Testis (tissue), 2 donors: ENCODE measurements at regions not wholly inside any gene's neighbourhood (a gene's known extent, or its start where the extent isn't known, plus 50 kb on each side); places are given as distances from the start of the nearest gene placed in this dataset.

Source experiments
- DNase-seq: peaks from one replicate; pipeline ENCODE4 v3.0.0-alpha.2; 2019
- H3K27ac ChIP-seq, 2 donors: fragments of 200-600 bp; sonication (generic); one replicate each; pipeline ENCODE4 v1.5.1; 2019
- H3K27me3 ChIP-seq: fragments of 200-600 bp; sonication (generic); one replicate; pipeline ENCODE4 v1.5.1; 2019
- H3K36me3 ChIP-seq: fragments of 200-600 bp; sonication (generic); one replicate; pipeline ENCODE4 v1.5.1; 2017; ENCODE audit warnings: low read depth; ENCODE audit errors: missing control alignments
- H3K4me1 ChIP-seq: fragments of 200-600 bp; sonication (generic); one replicate; pipeline ENCODE4 v1.5.1; 2019
- H3K4me3 ChIP-seq, 2 donors: fragments of 200-600 bp; sonication (generic); one replicate each; pipeline ENCODE4 v1.5.1; 2017 to 2019
- H3K9me3 ChIP-seq: fragments of 200-600 bp; sonication (generic); one replicate; pipeline ENCODE4 v1.5.1; 2017
- POLR2A ChIP-seq: fragments of 450-650 bp; IDR thresholded peaks from one replicate; pipeline ENCODE4 v1.6.1; 2017; ENCODE audit warnings: antibody characterized with exemption, mild to moderate bottlenecking, moderate library complexity
- WGBS, 2 donors: methylation state at CpG; one replicate each; pipeline ENCODE4 v1.1.5; 2018; 5-methylcytosine and 5-hydroxymethylcytosine counted together
- intact Hi-C: fragments of 100-400 bp; cut with DNase I; formaldehyde crosslinking; loops from one replicate; pipeline ENCODE4 v1.15.1; 2023; ENCODE audit warnings: low total_unique reads
- TF ChIP-seq, protein P1 (sequence below), 3 experiments: fragments of 450-650 bp in 2 of 3; fragments of 200-600 bp in 1 of 3; sonication (generic) in 1 of 3; IDR thresholded peaks; one replicate each; pipeline ENCODE4 v1.5.1; 2016 to 2019; ENCODE audit warnings: antibody characterized with exemption in 3 of 3, mild to moderate bottlenecking in 2 of 3, moderate library complexity in 1 of 3

DNA sequence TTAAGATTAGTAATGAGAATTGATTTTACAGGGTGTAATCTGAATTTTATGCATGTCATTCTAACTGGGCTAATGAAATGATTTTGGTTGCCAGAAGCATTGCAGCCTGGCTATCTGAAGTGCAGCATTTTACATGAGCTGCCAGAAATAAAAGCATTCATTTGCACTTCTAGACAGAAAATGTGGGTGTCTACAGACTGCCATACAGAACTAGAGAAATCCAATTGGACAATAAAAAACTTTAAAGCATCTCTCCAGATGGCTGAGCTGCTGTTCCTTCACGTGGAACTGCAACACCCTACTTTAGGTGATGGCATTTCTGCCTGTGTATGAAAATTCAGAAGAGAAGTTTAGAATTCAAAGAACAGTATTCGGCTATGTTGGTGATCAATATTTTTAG lies 450.1 kb upstream of the SLITRK1 start:
- DNase-seq: no peak
- Histone ChIP-seq H3K27me3 (no peaks in the 10 kb centered on the region), H3K9me3 (no peaks in the 10 kb centered on the region), H3K4me3 (no peak overlapping the region), H3K4me1 (no peaks in the 10 kb centered on the region), H3K36me3 (no peaks in the 10 kb centered on the region), H3K27ac (no peak overlapping the region)
- intact Hi-C loops: no loop called here
- 64 to 74% methylated on average over 2 of the region's 2 CpGs for WGBS, 2 donors
- TF ChIP-seq, protein P1, sequence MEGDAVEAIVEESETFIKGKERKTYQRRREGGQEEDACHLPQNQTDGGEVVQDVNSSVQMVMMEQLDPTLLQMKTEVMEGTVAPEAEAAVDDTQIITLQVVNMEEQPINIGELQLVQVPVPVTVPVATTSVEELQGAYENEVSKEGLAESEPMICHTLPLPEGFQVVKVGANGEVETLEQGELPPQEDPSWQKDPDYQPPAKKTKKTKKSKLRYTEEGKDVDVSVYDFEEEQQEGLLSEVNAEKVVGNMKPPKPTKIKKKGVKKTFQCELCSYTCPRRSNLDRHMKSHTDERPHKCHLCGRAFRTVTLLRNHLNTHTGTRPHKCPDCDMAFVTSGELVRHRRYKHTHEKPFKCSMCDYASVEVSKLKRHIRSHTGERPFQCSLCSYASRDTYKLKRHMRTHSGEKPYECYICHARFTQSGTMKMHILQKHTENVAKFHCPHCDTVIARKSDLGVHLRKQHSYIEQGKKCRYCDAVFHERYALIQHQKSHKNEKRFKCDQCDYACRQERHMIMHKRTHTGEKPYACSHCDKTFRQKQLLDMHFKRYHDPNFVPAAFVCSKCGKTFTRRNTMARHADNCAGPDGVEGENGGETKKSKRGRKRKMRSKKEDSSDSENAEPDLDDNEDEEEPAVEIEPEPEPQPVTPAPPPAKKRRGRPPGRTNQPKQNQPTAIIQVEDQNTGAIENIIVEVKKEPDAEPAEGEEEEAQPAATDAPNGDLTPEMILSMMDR (IDR thresholded peaks at IDR 0.05): no peak
- no peak for TF ChIP-seq POLR2A

DNA sequence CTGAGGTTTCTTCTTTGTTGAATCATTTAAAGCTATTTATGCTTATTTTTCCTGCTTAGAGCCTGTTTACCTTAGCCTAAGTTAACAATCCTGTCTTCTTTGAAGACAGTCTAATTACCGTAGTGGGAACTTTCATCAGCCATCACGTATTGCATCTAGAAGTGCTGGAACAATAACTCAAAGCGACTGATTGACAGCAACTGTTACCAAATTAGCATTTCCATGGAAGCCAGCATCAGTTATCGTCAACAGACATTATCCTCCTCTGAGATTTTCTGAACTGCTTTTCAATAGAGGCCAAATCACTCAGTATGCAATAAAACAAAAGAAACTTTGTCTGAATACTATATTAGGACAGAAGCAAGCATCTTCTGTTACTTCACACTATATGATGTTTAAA lies 433.3 kb upstream of the SLITRK1 start:
- TF ChIP-seq POLR2A: no peak
- TF ChIP-seq, protein P1 (IDR thresholded peaks at IDR 0.05): no peak
- intact Hi-C loops: no loop called here
- 73 to 74% methylated on average over 4 of the region's 4 CpGs for WGBS, 2 donors
- no peak overlapping the region for H3K4me3 ChIP-seq
- H3K9me3 ChIP-seq: no peaks in the 10 kb centered on the region
- H3K27ac ChIP-seq: no peak overlapping the region
- H3K4me1 ChIP-seq: no peaks in the 10 kb centered on the region
- H3K27me3 ChIP-seq: no peaks in the 10 kb centered on the region
- H3K36me3 ChIP-seq: no peaks in the 10 kb centered on the region
- DNase-seq: no peak

DNA sequence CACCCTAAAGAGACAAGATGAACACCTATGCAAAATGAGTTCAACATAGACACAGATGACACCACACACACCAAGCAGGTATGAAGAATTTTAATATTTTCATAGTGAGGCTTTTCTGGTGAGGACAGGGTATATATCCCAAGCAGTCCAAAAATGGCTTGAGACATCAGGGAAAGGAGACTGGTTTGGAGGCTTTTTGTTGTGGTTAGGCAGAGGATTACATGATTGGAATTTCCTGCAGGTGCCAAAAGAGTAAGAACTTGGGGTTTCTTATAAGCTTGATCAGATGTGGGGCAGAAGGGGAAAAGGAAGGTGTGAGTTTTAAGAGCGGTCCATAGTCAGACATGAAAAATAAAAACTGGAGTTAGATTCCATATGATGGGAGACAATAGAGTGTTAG lies 420.8 kb upstream of the SLITRK1 start:
- intact Hi-C loops: no loop called here
- no peak overlapping the region for H3K4me3 ChIP-seq
- no peak overlapping the region for H3K27ac ChIP-seq
- no peak for DNase-seq
- TF ChIP-seq, protein P1 (IDR thresholded peaks at IDR 0.05): no peak
- no peak for TF ChIP-seq POLR2A
- no peaks in the 10 kb centered on the region for H3K4me1 ChIP-seq
- H3K9me3 ChIP-seq: no peaks in the 10 kb centered on the region
- no peaks in the 10 kb centered on the region for H3K27me3 ChIP-seq
- no peaks in the 10 kb centered on the region for H3K36me3 ChIP-seq
- 88 to 100% methylated on average over 1 of the region's 1 CpG for whole genome bisulfite sequencing, 2 donors

DNA sequence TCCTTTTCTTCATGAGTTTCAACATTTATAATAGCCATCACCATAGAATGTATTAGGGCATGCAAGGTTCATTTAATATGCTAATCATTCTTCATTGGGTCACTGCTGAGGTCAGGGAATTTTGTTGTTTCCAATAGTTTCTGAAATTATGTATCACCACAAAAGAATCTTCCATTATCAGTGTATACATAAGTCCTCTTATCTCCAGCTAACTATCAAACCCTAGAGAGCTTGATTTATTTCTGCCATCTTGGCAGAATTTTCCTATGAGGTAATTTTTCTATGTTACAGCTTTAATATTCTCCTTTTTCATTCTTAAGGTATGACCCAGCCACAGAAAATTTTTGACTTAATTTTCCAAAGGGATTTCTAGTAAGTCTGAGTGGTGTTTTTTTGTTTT lies 415.0 kb upstream of the SLITRK1 start:
- no peak for TF ChIP-seq POLR2A
- Histone ChIP-seq H3K4me3 (no peak overlapping the region), H3K9me3 (no peaks in the 10 kb centered on the region), H3K27me3 (no peaks in the 10 kb centered on the region), H3K36me3 (no peaks in the 10 kb centered on the region), H3K27ac (no peak overlapping the region), H3K4me1 (no peaks in the 10 kb centered on the region)
- intact Hi-C loops: no loop called here
- DNase-seq: no peak

DNA sequence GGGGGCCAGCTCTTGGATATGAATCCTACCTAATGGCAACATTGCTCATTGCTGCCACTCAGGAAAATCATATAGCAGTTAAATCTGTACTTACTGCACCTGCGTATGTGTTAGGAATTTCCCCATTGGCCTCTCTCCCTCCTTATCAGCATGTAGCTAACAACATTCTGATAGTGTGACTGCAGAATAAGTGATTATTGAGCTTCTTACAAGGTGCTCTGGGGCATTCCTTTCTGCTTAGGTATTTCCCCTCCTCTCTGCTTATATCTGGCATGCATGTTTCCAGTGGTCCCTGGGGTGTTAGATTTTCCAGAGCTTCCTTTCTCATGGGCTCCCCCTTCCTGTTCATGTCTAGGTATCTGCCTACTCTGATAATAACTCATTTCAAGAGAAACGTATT lies 414.1 kb upstream of the SLITRK1 start:
- H3K27ac ChIP-seq: no peak overlapping the region
- H3K4me3 ChIP-seq: no peak overlapping the region
- TF ChIP-seq, protein P1 (IDR thresholded peaks at IDR 0.05): no peak
- no peak for TF ChIP-seq POLR2A
- H3K36me3 ChIP-seq: no peaks in the 10 kb centered on the region
- H3K4me1 ChIP-seq: no peaks in the 10 kb centered on the region
- intact Hi-C loops: no loop called here
- DNase-seq: no peak
- 57 to 66% methylated on average over 2 of the region's 2 CpGs for WGBS, 2 donors
- no peaks in the 10 kb centered on the region for H3K9me3 ChIP-seq
- H3K27me3 ChIP-seq: no peaks in the 10 kb centered on the region
